Thyroid gland (tissue), 4 donors: ENCODE measurements at regions not wholly inside any gene's neighbourhood (a gene's known extent, or its start where the extent isn't known, plus 50 kb on each side); places are given as distances from the start of the nearest gene placed in this dataset.

ENCODE experiments used
- DNase-seq, 2 donors: peaks; one replicate each; pipeline ENCODE4 v3.0.0-alpha.2; 2019
- H3K27ac ChIP-seq, 3 donors: fragments of 200-600 bp; sonication (generic); 1 replicate in 2 of 3; 2 replicates in 1 of 3; pipeline ENCODE4 v1.5.1; 2016 to 2019; ENCODE audit warnings: mild to moderate bottlenecking in 1 of 3, moderate library complexity in 1 of 3
- H3K27me3 ChIP-seq: fragments of 200-600 bp; sonication (generic); one replicate; pipeline ENCODE4 v1.5.1; 2019
- H3K36me3 ChIP-seq, 2 donors: fragments of 200-600 bp; sonication (generic); one replicate each; pipeline ENCODE4 v1.5.1; 2016 to 2019
- H3K4me1 ChIP-seq, 2 donors: fragments of 200-600 bp; sonication (generic); one replicate each; pipeline ENCODE4 v1.5.1; 2017 to 2019
- H3K4me3 ChIP-seq, 3 donors: fragments of 200-600 bp; sonication (generic); replicated peaks in 1 of 3; 1 replicate in 2 of 3; 2 replicates in 1 of 3; pipeline ENCODE4 v1.5.1; 2016; ENCODE audit warnings: mild to moderate bottlenecking in 1 of 3
- H3K9me3 ChIP-seq: fragments of 200-600 bp; sonication (generic); one replicate; pipeline ENCODE4 v1.5.1; 2017
- POLR2A ChIP-seq, 2 donors: fragments of 450-650 bp; IDR thresholded peaks; one replicate each; pipeline ENCODE4 v1.6.1; 2017; ENCODE audit warnings: antibody characterized with exemption in 2 of 2, mild to moderate bottlenecking in 2 of 2, moderate library complexity in 1 of 2
- WGBS, 2 donors: methylation state at CpG; one replicate each; pipeline ENCODE4 v1.1.5; 2017; 5-methylcytosine and 5-hydroxymethylcytosine counted together
- intact Hi-C: fragments of 100-400 bp; cut with DNase I; formaldehyde crosslinking; loops from one replicate; pipeline ENCODE4 v1.15.1; 2023
- TF ChIP-seq, protein P1 (sequence below), 6 experiments: fragments of 200-600 bp in 3 of 6; fragments of 450-650 bp in 3 of 6; sonication (generic) in 3 of 6; IDR thresholded peaks; one replicate each; pipeline ENCODE4 v1.5.1; 2016 to 2019; ENCODE audit warnings: antibody characterized with exemption in 6 of 6, mild to moderate bottlenecking in 2 of 6, inconsistent platforms in 1 of 6, moderate library complexity in 1 of 6

GRCh38 chr9:126215486-126215885 lies 111.1 kb upstream of the MVB12B start:
- intact Hi-C loops: no loop called here

DNA sequence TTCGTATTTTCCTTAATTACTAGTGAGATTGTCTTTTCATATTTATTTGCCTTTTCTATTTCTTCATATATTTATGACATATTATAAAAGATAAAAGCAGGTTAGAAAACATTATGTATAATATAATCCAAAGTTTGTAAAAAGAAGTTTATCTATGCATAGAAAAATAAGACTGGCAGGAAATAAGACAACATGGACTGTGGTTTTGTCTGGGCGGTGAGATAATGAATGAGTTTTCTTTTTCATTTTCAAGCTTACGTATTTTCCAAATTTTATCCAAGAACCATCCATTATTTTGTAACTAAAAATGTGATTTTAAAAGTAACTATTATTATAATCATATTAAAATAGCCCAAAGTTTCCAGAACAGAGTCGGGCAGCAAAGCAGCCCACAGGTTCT lies 109.8 kb upstream of the MVB12B start:
- no peak overlapping the region for H3K4me3 ChIP-seq
- no peak for DNase-seq
- 84 to 87% methylated on average over 4 of the region's 4 CpGs for WGBS, 2 donors
- no peaks in the 10 kb centered on the region for H3K27me3 ChIP-seq
- intact Hi-C loops: no loop called here
- H3K9me3 ChIP-seq: no peaks in the 10 kb centered on the region
- no peaks in the 10 kb centered on the region for H3K4me1 ChIP-seq
- no peak for TF ChIP-seq POLR2A (IDR thresholded peaks at IDR 0.05)
- TF ChIP-seq, protein P1, sequence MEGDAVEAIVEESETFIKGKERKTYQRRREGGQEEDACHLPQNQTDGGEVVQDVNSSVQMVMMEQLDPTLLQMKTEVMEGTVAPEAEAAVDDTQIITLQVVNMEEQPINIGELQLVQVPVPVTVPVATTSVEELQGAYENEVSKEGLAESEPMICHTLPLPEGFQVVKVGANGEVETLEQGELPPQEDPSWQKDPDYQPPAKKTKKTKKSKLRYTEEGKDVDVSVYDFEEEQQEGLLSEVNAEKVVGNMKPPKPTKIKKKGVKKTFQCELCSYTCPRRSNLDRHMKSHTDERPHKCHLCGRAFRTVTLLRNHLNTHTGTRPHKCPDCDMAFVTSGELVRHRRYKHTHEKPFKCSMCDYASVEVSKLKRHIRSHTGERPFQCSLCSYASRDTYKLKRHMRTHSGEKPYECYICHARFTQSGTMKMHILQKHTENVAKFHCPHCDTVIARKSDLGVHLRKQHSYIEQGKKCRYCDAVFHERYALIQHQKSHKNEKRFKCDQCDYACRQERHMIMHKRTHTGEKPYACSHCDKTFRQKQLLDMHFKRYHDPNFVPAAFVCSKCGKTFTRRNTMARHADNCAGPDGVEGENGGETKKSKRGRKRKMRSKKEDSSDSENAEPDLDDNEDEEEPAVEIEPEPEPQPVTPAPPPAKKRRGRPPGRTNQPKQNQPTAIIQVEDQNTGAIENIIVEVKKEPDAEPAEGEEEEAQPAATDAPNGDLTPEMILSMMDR (IDR thresholded peaks at IDR 0.05): no peak
- H3K27ac ChIP-seq: no peak overlapping the region
- no peaks in the 10 kb centered on the region for H3K36me3 ChIP-seq

More at GRCh38 chr9:126215486-126215885, 111.1 kb upstream of the MVB12B start:
- Histone ChIP-seq H3K36me3 (no peaks in the 10 kb centered on the region), H3K9me3 (no peaks in the 10 kb centered on the region), H3K27me3 (no peaks in the 10 kb centered on the region), H3K27ac (no peak overlapping the region), H3K4me1 (no peaks in the 10 kb centered on the region), H3K4me3 (no peak overlapping the region)
- DNase-seq: no peak
- whole genome bisulfite sequencing, 2 donors: 85 to 86% methylated on average over 4 of the region's 4 CpGs
- no peak for TF ChIP-seq POLR2A (IDR thresholded peaks at IDR 0.05)
- TF ChIP-seq, protein P1 (IDR thresholded peaks at IDR 0.05): no peak

- WGBS, 2 donors: 54 to 79% methylated on average over 5 of the region's 5 CpGs
- H3K27me3 ChIP-seq: peaks cover 4% of the 10 kb centered on the region
- no peaks in the 10 kb centered on the region for H3K9me3 ChIP-seq
- H3K4me3 ChIP-seq: no peak overlapping the region
- intact Hi-C loops: no loop called here
- H3K36me3 ChIP-seq: no peaks in the 10 kb centered on the region
- no peaks in the 10 kb centered on the region for H3K4me1 ChIP-seq
- no peak for DNase-seq
- no peak overlapping the region for H3K27ac ChIP-seq
- TF ChIP-seq, protein P1 (IDR thresholded peaks at IDR 0.05): no peak
- no peak for TF ChIP-seq POLR2A (IDR thresholded peaks at IDR 0.05)
Measured at GRCh38 chr9:126217250-126217653, 109.4 kb upstream of the MVB12B start.

GRCh38 chr9:126217797-126218196 lies 108.8 kb upstream of the MVB12B start:
- intact Hi-C loops: no loop called here
- no peak overlapping the region for H3K4me3 ChIP-seq
- DNase-seq: no peak
- no peaks in the 10 kb centered on the region for H3K36me3 ChIP-seq
- peaks cover 9% of the 10 kb centered on the region for H3K27me3 ChIP-seq
- peaks cover 0 to 5% of the 10 kb centered on the region in 2 donors for H3K4me1 ChIP-seq
- H3K27ac ChIP-seq: no peak overlapping the region
- 67 to 82% methylated on average over 7 of the region's 7 CpGs for WGBS, 2 donors
- no peaks in the 10 kb centered on the region for H3K9me3 ChIP-seq
- no peak for TF ChIP-seq POLR2A (IDR thresholded peaks at IDR 0.05)
- TF ChIP-seq, protein P1 (IDR thresholded peaks at IDR 0.05): no peak

GRCh38 chr9:126218359-126219125 lies 108.1 kb upstream of the MVB12B start:
- peaks cover 11% of the 10 kb centered on the region for H3K27me3 ChIP-seq
- WGBS, 2 donors: 80 to 81% methylated on average over 10 of the region's 10 CpGs

More at GRCh38 chr9:126218359-126219125, 108.1 kb upstream of the MVB12B start:
- intact Hi-C loops: no loop called here
- TF ChIP-seq, protein P1 (IDR thresholded peaks at IDR 0.05): no peak
- no peak for TF ChIP-seq POLR2A (IDR thresholded peaks at IDR 0.05)
- no peak overlapping the region for H3K27ac ChIP-seq
- H3K9me3 ChIP-seq: no peaks in the 10 kb centered on the region
- H3K4me1 ChIP-seq: peaks cover 0 to 6% of the 10 kb centered on the region in 2 donors
- no peak overlapping the region for H3K4me3 ChIP-seq
- DNase-seq: no peak
- H3K36me3 ChIP-seq: no peaks in the 10 kb centered on the region
